Activated T-helper 2 cell treated with anti-CD3 and anti-CD28 coated beads, Interferon-gamma antibody, Interleukin-2, Interleukin-4, amounts not matched to agents 10 μg/mL and 5 μg/mL and 100 μg/mL, durations not matched to agents 14 hours and 24 hours and 36 hours (primary cell): ENCODE measurements at regions not wholly inside any gene's neighbourhood (a gene's known extent, or its start where the extent isn't known, plus 50 kb on each side); places are given as distances from the start of the nearest gene placed in this dataset.

ENCODE experiments used
- DNase-seq: peaks from one replicate; pipeline ENCODE4 v3.0.0; 2021; ENCODE audit warnings: low spot score
- H3K27ac Mint-ChIP-seq: one replicate; pipeline ENCODE4 v1.8.0; 2021; ENCODE audit warnings: mixed read lengths
- H3K27me3 Mint-ChIP-seq: one replicate; pipeline ENCODE4 v1.8.0; 2021; ENCODE audit warnings: low read depth, mixed read lengths
- H3K36me3 Mint-ChIP-seq: one replicate; pipeline ENCODE4 v1.8.0; 2021; ENCODE audit warnings: low read depth, mixed read lengths
- H3K4me1 Mint-ChIP-seq: one replicate; pipeline ENCODE4 v1.8.0; 2021; ENCODE audit warnings: low read depth, mixed read lengths
- H3K4me3 Mint-ChIP-seq: one replicate; pipeline ENCODE4 v1.8.0; 2021; ENCODE audit warnings: low read depth, mild to moderate bottlenecking, moderate library complexity, mixed read lengths
- H3K9me3 Mint-ChIP-seq: one replicate; pipeline ENCODE4 v1.8.0; 2021; ENCODE audit warnings: mixed read lengths
- intact Hi-C: fragments of 100-400 bp; cut with micrococcal nuclease; formaldehyde crosslinking; loops from one replicate; pipeline ENCODE4 v1.15.1; 2023

- Mint-ChIP-seq H3K9me3 (peaks cover 6% of the 10 kb centered on the region), H3K27ac (no peak overlapping the region), H3K27me3 (no peaks in the 10 kb centered on the region), H3K36me3 (peaks cover 65% of the 10 kb centered on the region), H3K4me3 (no peak overlapping the region), H3K4me1 (peaks cover 21% of the 10 kb centered on the region)
- no peak for DNase-seq
- intact Hi-C loops = no loop called here
These were observed 87.1 kb downstream of the KPNA2 start for GRCh38 chr17:68122587-68122986.

- Mint-ChIP-seq H3K36me3 (peaks cover 55% of the 10 kb centered on the region), H3K9me3 (peaks cover 6% of the 10 kb centered on the region), H3K4me1 (peaks cover 22% of the 10 kb centered on the region), H3K27ac (no peak overlapping the region), H3K27me3 (no peaks in the 10 kb centered on the region), H3K4me3 (no peak overlapping the region)
- DNase-seq = no peak
- intact Hi-C loops = no loop called here
These were observed 89.8 kb downstream of the KPNA2 start for GRCh38 chr17:68125111-68125870.

GRCh38 chr17:68127914-68128313 lies 92.4 kb downstream of the KPNA2 start:
- H3K4me1 Mint-ChIP-seq = peaks cover 22% of the 10 kb centered on the region
- peaks cover 37% of the 10 kb centered on the region for H3K36me3 Mint-ChIP-seq
- intact Hi-C loops = no loop called here
- no peak for DNase-seq
- H3K4me3 Mint-ChIP-seq = no peak overlapping the region
- H3K27ac Mint-ChIP-seq = no peak overlapping the region
- no peaks in the 10 kb centered on the region for H3K9me3 Mint-ChIP-seq
- H3K27me3 Mint-ChIP-seq = no peaks in the 10 kb centered on the region

- no peaks in the 10 kb centered on the region for H3K27me3 Mint-ChIP-seq
- no peak overlapping the region for H3K27ac Mint-ChIP-seq
- no peaks in the 10 kb centered on the region for H3K9me3 Mint-ChIP-seq
- intact Hi-C loops = no loop called here
- DNase-seq = no peak
- peaks cover 18% of the 10 kb centered on the region for H3K36me3 Mint-ChIP-seq
- peaks cover 5% of the 10 kb centered on the region for H3K4me1 Mint-ChIP-seq
- no peak overlapping the region for H3K4me3 Mint-ChIP-seq
These were observed 95.9 kb downstream of the KPNA2 start for GRCh38 chr17:68131456-68131855.

GRCh38 chr17:68133346-68134045 lies 98.0 kb downstream of the KPNA2 start:
- Mint-ChIP-seq H3K36me3 (peaks cover 9% of the 10 kb centered on the region), H3K27me3 (no peaks in the 10 kb centered on the region), H3K9me3 (no peaks in the 10 kb centered on the region), H3K4me1 (no peaks in the 10 kb centered on the region), H3K4me3 (no peak overlapping the region), H3K27ac (no peak overlapping the region)
- no peak for DNase-seq
- intact Hi-C loops = no loop called here

- peaks cover 9% of the 10 kb centered on the region for H3K36me3 Mint-ChIP-seq
- H3K4me1 Mint-ChIP-seq = no peaks in the 10 kb centered on the region
- DNase-seq = no peak
- no peak overlapping the region for H3K4me3 Mint-ChIP-seq
- no peaks in the 10 kb centered on the region for H3K9me3 Mint-ChIP-seq
- no peak overlapping the region for H3K27ac Mint-ChIP-seq
- intact Hi-C loops = no loop called here
- no peaks in the 10 kb centered on the region for H3K27me3 Mint-ChIP-seq
These were observed 98.6 kb downstream of the KPNA2 start for GRCh38 chr17:68134046-68134637.

GRCh38 chr17:68134731-68135130 lies 99.2 kb downstream of the KPNA2 start:
- H3K4me1 Mint-ChIP-seq = no peaks in the 10 kb centered on the region
- no peak overlapping the region for H3K27ac Mint-ChIP-seq
- DNase-seq = no peak
- peaks cover 9% of the 10 kb centered on the region for H3K36me3 Mint-ChIP-seq
- H3K4me3 Mint-ChIP-seq = no peak overlapping the region
- H3K9me3 Mint-ChIP-seq = no peaks in the 10 kb centered on the region
- no peaks in the 10 kb centered on the region for H3K27me3 Mint-ChIP-seq
- intact Hi-C loops = no loop called here

- no peak for DNase-seq
- Mint-ChIP-seq H3K27me3 (no peaks in the 10 kb centered on the region), H3K4me1 (no peaks in the 10 kb centered on the region), H3K27ac (no peak overlapping the region), H3K9me3 (no peaks in the 10 kb centered on the region), H3K36me3 (peaks cover 6% of the 10 kb centered on the region), H3K4me3 (no peak overlapping the region)
- intact Hi-C loops = no loop called here
These were observed 99.8 kb downstream of the KPNA2 start for GRCh38 chr17:68135141-68135887.

GRCh38 chr17:68141050-68141449 lies 105.5 kb downstream of the KPNA2 start:
- Mint-ChIP-seq H3K36me3 (peaks cover under 1% of the 10 kb centered on the region), H3K27ac (no peak overlapping the region), H3K4me3 (no peak overlapping the region), H3K9me3 (no peaks in the 10 kb centered on the region), H3K27me3 (peaks cover 3% of the 10 kb centered on the region), H3K4me1 (peaks cover 4% of the 10 kb centered on the region)
- no peak for DNase-seq
- intact Hi-C loops = no loop called here

GRCh38 chr17:68142595-68142994 lies 105.2 kb upstream of the AMZ2 start:
- Mint-ChIP-seq H3K4me3 (no peak overlapping the region), H3K27me3 (peaks cover 12% of the 10 kb centered on the region), H3K9me3 (no peaks in the 10 kb centered on the region), H3K4me1 (peaks cover 4% of the 10 kb centered on the region), H3K27ac (no peak overlapping the region), H3K36me3 (no peaks in the 10 kb centered on the region)
- intact Hi-C loops = no loop called here
- DNase-seq = no peak

GRCh38 chr17:68143425-68143824 lies 104.4 kb upstream of the AMZ2 start:
- peaks cover 4% of the 10 kb centered on the region for H3K4me1 Mint-ChIP-seq
- H3K36me3 Mint-ChIP-seq = no peaks in the 10 kb centered on the region
- intact Hi-C loops = no loop called here
- no peak overlapping the region for H3K27ac Mint-ChIP-seq
- no peak overlapping the region for H3K4me3 Mint-ChIP-seq
- no peak for DNase-seq
- no peaks in the 10 kb centered on the region for H3K9me3 Mint-ChIP-seq
- H3K27me3 Mint-ChIP-seq = peaks cover 12% of the 10 kb centered on the region

GRCh38 chr17:68145088-68145487 lies 102.8 kb upstream of the AMZ2 start:
- intact Hi-C loops = no loop called here
- no peaks in the 10 kb centered on the region for H3K9me3 Mint-ChIP-seq
- H3K27me3 Mint-ChIP-seq = peaks cover 12% of the 10 kb centered on the region
- no peak for DNase-seq
- H3K36me3 Mint-ChIP-seq = no peaks in the 10 kb centered on the region
- H3K27ac Mint-ChIP-seq = no peak overlapping the region
- H3K4me1 Mint-ChIP-seq = peaks cover 4% of the 10 kb centered on the region
- H3K4me3 Mint-ChIP-seq = no peak overlapping the region

GRCh38 chr17:68148936-68149335 lies 98.9 kb upstream of the AMZ2 start:
- H3K36me3 Mint-ChIP-seq = no peaks in the 10 kb centered on the region
- intact Hi-C loops = no loop called here
- peaks cover 9% of the 10 kb centered on the region for H3K27me3 Mint-ChIP-seq
- DNase-seq = no peak
- H3K9me3 Mint-ChIP-seq = no peaks in the 10 kb centered on the region
- no peaks in the 10 kb centered on the region for H3K4me1 Mint-ChIP-seq
- no peak overlapping the region for H3K27ac Mint-ChIP-seq
- H3K4me3 Mint-ChIP-seq = no peak overlapping the region
